Mammary epithelial cell (primary cell): ENCODE measurements at regions not wholly inside any gene's neighbourhood (a gene's known extent, or its start where the extent isn't known, plus 50 kb on each side); places are given as distances from the start of the nearest gene placed in this dataset.

Source experiments
- EZH2 ChIP-seq: IDR thresholded peaks from 2 replicates; pipeline ENCODE4 v1.6.1; 2012; ENCODE audit warnings: low read length, inconsistent platforms, borderline replicate concordance
- TF ChIP-seq, protein P1 (sequence below), 2 donors: IDR thresholded peaks in 1 of 2; conservative IDR thresholded peaks in 1 of 2; 2 replicates each; pipeline ENCODE4 v1.5.1; 2011 to 2012; ENCODE audit warnings: inconsistent platforms in 2 of 2, low read length in 2 of 2, mild to moderate bottlenecking in 2 of 2, control low read depth in 1 of 2, low read depth in 1 of 2; ENCODE audit not compliant: insufficient read depth in 1 of 2; ENCODE audit errors: extremely low read depth in 1 of 2

DNA sequence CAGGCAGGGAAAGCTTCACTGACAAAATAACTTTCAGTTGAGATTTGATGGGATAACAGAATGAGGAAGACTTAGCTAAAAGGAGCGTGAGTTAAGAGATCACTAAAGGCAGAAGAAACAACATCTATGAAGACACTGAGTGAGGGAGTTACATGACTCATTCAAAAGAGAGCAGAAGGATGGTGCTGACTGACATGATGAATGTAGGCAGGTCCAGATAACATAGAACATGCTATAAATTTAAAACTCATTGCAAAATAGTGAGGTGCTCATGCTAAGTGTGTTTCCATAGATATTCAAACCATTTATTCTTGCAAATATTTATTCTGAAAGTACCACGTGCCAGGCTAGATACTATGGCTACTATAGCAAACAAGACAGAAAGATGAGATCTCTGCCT is 116.4 kb upstream of the DGKB start:
- TF ChIP-seq, protein P1, sequence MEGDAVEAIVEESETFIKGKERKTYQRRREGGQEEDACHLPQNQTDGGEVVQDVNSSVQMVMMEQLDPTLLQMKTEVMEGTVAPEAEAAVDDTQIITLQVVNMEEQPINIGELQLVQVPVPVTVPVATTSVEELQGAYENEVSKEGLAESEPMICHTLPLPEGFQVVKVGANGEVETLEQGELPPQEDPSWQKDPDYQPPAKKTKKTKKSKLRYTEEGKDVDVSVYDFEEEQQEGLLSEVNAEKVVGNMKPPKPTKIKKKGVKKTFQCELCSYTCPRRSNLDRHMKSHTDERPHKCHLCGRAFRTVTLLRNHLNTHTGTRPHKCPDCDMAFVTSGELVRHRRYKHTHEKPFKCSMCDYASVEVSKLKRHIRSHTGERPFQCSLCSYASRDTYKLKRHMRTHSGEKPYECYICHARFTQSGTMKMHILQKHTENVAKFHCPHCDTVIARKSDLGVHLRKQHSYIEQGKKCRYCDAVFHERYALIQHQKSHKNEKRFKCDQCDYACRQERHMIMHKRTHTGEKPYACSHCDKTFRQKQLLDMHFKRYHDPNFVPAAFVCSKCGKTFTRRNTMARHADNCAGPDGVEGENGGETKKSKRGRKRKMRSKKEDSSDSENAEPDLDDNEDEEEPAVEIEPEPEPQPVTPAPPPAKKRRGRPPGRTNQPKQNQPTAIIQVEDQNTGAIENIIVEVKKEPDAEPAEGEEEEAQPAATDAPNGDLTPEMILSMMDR (conservative IDR thresholded peaks at IDR 0.05 in 1 of 2, IDR thresholded peaks at IDR 0.05 in 1 of 2; ENCODE audit: extremely low read depth in 1 of 2, insufficient read depth in 1 of 2, low read depth in 1 of 2, low read length in 2 of 2): no peak
- TF ChIP-seq EZH2: no peak
